GM18517 (cell line): ENCODE measurements at regions not wholly inside any gene's neighbourhood (a gene's known extent, or its start where the extent isn't known, plus 50 kb on each side); places are given as distances from the start of the nearest gene placed in this dataset.
"Not testable (repeated sequence)": the region's sequence is repeated elsewhere in the genome, so short reads cannot be mapped to it uniquely, and the experiment has no call there.

Source experiments
- ATAC-seq: cut with Tn5 transposase; IDR thresholded peaks from one replicate; pipeline ENCODE4 v1.9.1; 2021; ENCODE audit warnings: mild to moderate bottlenecking, moderate library complexity; ENCODE audit not compliant: unreplicated experiment

DNA sequence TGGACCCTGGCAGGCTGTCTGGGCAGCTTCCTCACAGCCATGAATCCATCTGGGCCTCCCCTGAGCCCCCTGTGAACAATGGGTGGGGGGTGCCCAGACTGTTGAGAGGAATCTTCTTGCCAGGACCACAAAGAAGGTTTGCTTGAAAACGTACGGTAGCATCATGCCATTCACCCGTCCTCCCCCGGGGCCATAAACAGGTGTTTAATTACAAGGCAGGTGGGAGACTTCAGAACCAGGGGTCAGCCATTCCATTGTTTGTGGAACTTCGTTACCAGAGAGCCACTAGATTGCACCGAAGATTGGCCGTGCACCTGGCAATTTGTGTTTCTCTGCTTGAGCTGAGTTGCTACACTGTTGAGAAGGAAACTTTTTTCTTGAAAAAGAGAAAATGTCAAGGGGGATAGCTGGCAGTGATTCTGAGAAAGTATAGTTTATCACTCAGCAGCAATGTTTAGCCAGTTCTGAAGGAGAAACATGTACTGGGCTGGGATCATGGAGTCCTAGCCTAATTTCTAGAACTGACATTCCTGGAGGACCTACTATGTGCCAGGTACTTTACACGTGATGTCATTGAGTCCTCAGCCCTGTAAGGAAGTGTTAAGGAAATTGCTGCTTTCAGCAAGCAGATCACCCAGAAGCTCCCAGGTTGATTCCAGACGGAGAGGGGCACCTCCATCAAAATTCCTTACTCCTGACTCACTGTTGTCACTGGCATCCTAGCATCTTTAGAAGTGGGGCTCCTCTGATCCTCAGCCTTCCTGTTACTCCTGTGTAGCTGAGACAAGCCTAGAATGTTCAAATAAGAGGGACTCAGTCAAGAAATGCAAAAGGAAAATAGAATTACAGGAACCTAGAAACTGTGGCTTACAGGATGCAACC, 103.8 kb upstream of the UBE2E1 start:
- no peak for ATAC-seq

DNA sequence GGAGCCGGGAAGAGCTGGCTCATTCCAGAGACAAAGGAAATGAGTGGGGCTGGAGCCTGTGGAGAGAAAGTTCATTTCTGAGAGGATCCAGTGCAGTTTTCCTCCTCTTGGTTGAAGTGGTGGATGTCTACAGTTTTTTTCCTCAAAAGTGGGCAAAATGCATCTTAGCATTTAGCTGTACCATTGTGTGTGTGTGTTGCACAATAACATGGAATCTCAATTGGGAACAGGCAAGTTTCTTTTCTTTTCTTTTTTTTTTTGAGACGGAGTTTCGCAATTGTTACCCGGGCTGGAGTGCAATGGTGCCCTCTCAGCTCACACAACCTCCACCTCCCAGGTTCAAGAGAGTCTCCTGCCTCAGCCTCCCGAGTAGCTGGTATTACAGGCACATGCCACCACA, 101.5 kb upstream of the UBE2E1 start:
- no peak for ATAC-seq

GRCh38 chr3:23706111-23706510, 99.6 kb upstream of the UBE2E1 start:
- ATAC-seq: no peak

DNA sequence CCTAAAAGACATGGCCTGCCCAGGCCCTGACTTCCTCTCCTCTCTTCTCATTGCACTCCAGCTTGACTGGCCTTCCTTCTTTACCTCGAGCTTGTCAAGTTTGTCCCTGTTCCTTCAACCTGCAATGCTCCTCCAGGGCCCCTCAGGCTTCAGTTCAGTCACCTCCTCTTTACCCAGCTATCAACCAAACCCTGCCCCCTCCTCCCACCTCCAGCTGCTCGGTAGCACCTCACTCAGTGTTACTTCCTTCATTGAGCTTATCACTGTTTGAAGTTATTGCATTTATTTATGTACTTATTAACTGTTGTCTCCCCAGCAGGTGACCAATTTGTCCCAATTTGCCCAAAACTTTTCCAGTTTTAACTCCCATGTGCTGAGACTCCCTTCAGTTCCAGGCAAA, 95.8 kb upstream of the UBE2E1 start:
- ATAC-seq: no peak

- no peak for ATAC-seq
Measured at GRCh38 chr3:23710555-23710954, 95.2 kb upstream of the UBE2E1 start.

DNA sequence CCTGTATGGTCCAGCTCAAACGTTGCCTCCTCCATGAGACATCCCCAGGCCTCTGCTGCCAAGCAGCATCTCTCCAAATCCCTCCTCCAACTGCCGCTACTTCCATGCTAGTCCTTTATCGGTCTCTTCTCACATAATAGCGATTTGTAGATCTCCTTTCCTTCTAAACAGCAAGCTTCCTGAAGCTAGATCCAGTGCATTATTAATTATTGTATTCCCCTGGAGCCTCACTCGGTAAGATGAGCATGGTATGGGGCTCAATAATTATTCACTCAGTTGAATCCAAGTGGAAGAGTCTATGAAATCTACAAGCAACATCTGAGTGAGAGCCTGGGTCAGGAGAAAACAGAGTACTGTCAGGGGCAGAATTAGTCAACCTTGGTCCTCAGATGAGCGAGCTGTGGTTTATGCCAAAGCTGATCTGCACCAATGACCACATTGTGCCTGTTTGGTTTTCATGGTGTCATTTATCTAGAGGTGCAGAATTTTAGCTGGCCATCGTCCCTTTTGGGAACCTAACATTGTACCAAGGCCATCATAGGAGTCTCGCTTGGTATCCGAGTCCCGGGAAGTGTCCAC, 93.8 kb upstream of the UBE2E1 start:
- peak; percentile 92 for ATAC-seq

- no peak for ATAC-seq
Measured at GRCh38 chr3:23712656-23713559, 92.8 kb upstream of the UBE2E1 start.

- no peak for ATAC-seq
Measured at GRCh38 chr3:23713641-23714040, 92.1 kb upstream of the UBE2E1 start.

DNA sequence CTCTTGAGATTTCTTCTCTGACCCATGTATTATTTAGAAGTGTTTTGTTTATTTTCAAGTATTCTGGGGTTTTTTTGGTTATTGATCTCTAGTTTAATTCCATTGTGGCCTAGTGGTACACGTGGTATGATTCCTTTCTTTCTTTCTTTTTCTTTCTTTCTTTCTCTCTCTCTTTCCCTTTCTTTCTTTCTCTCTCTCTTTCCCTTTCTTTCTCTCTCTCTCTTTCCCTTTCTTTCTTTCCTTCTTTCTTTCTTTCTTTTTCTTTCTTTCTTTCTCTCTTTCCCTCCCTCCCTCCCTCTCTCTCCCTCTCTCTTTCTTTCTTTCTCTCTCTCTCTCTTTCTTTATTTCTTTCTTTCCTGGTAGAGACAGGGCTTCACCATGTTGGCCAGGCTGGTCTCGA, 85.7 kb upstream of the UBE2E1 start:
- no peak for ATAC-seq

GRCh38 chr3:23720885-23721284, 84.9 kb upstream of the UBE2E1 start:
- ATAC-seq: no peak

- ATAC-seq: no peak
Measured at GRCh38 chr3:23723141-23723540, 82.6 kb upstream of the UBE2E1 start.

- ATAC-seq: peak; percentile 60
Measured at GRCh38 chr3:23723930-23724329, 81.8 kb upstream of the UBE2E1 start.

- ATAC-seq: peak; percentile 65
Measured at GRCh38 chr3:23726811-23727548, 78.8 kb upstream of the UBE2E1 start.

DNA sequence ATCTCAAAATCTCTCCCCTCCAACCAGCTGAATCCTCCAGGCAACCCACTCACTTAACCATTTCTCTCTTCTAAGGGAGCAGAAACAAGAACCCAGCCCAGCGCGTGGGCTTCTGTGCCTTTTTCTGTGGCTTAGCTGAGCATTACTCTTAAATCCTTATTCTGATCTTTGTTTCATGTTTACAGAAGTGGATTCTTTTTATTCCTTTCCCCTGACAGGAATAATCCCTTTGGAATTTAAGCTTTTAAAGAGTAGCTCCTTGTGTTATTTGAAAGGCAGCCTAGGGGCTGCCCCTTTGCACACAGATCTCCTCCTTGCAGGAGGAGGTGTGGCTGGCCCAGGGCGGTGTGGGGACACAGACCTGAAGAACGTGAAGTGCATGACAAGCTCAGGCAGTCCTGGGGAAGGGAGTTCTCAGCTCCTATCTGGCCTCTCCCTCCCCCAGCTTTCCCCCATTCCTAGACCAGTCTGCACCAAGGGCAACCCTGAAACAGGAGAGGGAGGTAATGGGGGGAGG, 77.1 kb upstream of the UBE2E1 start:
- ATAC-seq: no peak

- ATAC-seq: not testable (repeated sequence)
Measured at GRCh38 chr3:23729362-23729761, 76.4 kb upstream of the UBE2E1 start.

DNA sequence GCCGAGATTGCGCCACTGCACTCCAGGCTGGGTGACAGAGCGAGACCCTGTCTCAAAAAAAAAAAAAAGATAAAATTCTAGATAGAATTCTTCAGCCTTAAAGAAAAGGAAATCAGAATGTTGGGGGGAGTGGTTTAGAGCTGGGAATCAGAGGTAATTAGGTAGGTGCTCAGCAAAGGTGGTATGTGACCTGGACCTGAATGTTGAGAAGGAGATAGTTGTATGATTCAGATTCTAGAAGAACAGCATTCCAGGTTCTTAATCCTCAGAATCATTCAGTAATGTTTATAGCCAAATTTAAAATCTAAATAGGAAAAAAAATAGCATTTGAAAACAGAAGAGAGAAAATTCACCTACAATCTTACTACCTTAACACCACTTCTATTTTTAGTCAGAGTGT, 71.3 kb upstream of the UBE2E1 start:
- ATAC-seq: no peak

DNA sequence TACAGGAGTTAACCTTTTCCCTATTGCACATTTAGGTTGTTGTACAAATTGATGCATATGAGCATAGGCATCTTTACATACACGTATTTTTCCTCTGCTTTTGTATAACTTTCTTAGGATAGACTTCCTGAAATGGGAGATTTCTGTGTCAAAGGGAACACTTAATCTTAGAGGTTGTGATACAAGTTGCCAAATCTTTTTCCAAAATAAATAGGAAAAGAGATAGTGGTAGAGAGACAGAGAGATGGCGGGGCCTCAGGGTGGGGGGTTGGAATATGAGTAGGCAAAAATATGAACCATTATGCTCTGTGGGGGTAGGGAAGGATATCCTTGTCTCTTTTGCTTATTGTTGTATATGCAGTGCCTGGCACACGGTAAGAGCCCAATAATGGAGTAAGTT, 70.7 kb upstream of the UBE2E1 start:
- ATAC-seq: no peak

GRCh38 chr3:23735535-23736326, 70.0 kb upstream of the UBE2E1 start:
- ATAC-seq: no peak

- no peak for ATAC-seq
Measured at GRCh38 chr3:23738944-23739343, 66.8 kb upstream of the UBE2E1 start.

DNA sequence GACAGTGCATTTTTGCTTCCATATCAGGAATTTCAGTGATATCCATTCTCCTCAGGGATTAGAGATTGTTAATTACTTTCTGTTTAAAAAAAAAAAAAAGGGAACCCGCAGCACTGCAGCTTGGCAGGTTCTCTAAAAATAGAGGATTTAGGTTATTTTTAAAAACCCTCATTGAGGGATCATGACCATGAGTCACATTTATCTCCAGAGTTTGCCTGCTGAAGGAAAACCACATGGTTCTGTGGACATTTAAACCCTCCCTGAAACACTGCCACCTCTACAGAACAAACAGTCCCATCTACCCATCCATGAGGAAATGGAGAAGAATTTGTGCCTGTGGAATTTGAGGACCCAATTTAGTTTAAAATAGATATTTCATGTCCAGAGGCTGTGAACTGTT, 66.2 kb upstream of the UBE2E1 start:
- no peak for ATAC-seq
